GM23338 (cell line): ENCODE measurements at regions not wholly inside any gene's neighbourhood (a gene's known extent, or its start where the extent isn't known, plus 50 kb on each side); places are given as distances from the start of the nearest gene placed in this dataset.
"Not testable (repeated sequence)": the region's sequence is repeated elsewhere in the genome, so short reads cannot be mapped to it uniquely, and the experiment has no call there.

Experiments
- ATAC-seq: fragments of 200-7000 bp; cut with Tn5 transposase; 3 replicates; pipeline ENCODE4 v1.9.1; 2020
- DNase-seq: peaks from one replicate; pipeline ENCODE4 v3.0.0-alpha.2; 2015; ENCODE audit warnings: low spot score
- H2AFZ ChIP-seq: fragments of 200-600 bp; sonication (generic); 2 replicates; pipeline ENCODE4 v1.8.0; 2016; ENCODE audit warnings: antibody characterized with exemption, mild to moderate bottlenecking, moderate library complexity
- H3F3A ChIP-seq: fragments of 200-600 bp; sonication (generic); replicated peaks from 2 replicates; pipeline ENCODE4 v1.8.0; 2017; ENCODE audit warnings: antibody characterized with exemption, mixed run types, low read depth
- H3K27ac ChIP-seq: fragments of 200-600 bp; sonication (generic); 2 replicates; pipeline ENCODE4 v1.6.1; 2016; ENCODE audit warnings: low read depth
- H3K27me3 ChIP-seq: fragments of 200-600 bp; sonication (generic); 2 replicates; pipeline ENCODE4 v1.8.0; 2016; ENCODE audit warnings: mild to moderate bottlenecking, mixed run types, moderate library complexity; ENCODE audit not compliant: insufficient read depth
- H3K36me3 ChIP-seq: fragments of 200-600 bp; sonication (generic); 2 replicates; pipeline ENCODE4 v1.8.0; 2016; ENCODE audit warnings: mild to moderate bottlenecking; ENCODE audit not compliant: insufficient read depth
- H3K4me1 ChIP-seq: fragments of 200-600 bp; sonication (generic); 2 replicates; pipeline ENCODE4 v1.8.0; 2016; ENCODE audit warnings: mild to moderate bottlenecking, moderate library complexity; ENCODE audit not compliant: insufficient read depth
- H3K4me2 ChIP-seq: fragments of 200-600 bp; sonication (generic); 2 replicates; pipeline ENCODE4 v1.7.1; 2017; ENCODE audit warnings: mixed run types
- H3K4me3 ChIP-seq: fragments of 200-600 bp; sonication (generic); 2 replicates; pipeline ENCODE4 v1.6.1; 2016; ENCODE audit warnings: mixed run types
- H3K79me2 ChIP-seq: fragments of 200-600 bp; sonication (generic); replicated peaks from 2 replicates; pipeline ENCODE4 v1.8.0; 2017; ENCODE audit warnings: mild to moderate bottlenecking; ENCODE audit not compliant: insufficient read depth
- H3K9me2 ChIP-seq: fragments of 200-600 bp; sonication (generic); 2 replicates; pipeline ENCODE4 v1.8.0; 2017; ENCODE audit not compliant: insufficient read depth
- H4K20me1 ChIP-seq: fragments of 200-600 bp; sonication (generic); replicated peaks from 2 replicates; pipeline ENCODE4 v1.8.0; 2017; ENCODE audit warnings: mild to moderate bottlenecking; ENCODE audit not compliant: insufficient read depth
- H3K27ac Mint-ChIP-seq: 2 replicates; pipeline ENCODE4 v1.8.0; 2020; ENCODE audit warnings: inconsistent platforms, mild to moderate bottlenecking, moderate library complexity, mixed read lengths
- H3K27me3 Mint-ChIP-seq: 3 replicates; pipeline ENCODE4 v1.8.0; 2022; ENCODE audit warnings: low read depth, mild to moderate bottlenecking, moderate library complexity, mixed read lengths, inconsistent platforms; ENCODE audit not compliant: insufficient read depth, poor library complexity
- H3K36me3 Mint-ChIP-seq: 3 replicates; pipeline ENCODE4 v1.8.0; 2021; ENCODE audit warnings: low read depth, mild to moderate bottlenecking, inconsistent platforms, moderate library complexity, mixed read lengths
- H3K4me1 Mint-ChIP-seq: 3 replicates; pipeline ENCODE4 v1.8.0; 2020; ENCODE audit warnings: mild to moderate bottlenecking, inconsistent platforms, mixed read lengths
- H3K4me3 Mint-ChIP-seq: 3 replicates; pipeline ENCODE4 v1.8.0; 2021; ENCODE audit warnings: moderate library complexity, mild to moderate bottlenecking, inconsistent platforms, mixed read lengths
- H3K9me3 Mint-ChIP-seq: 3 replicates; pipeline ENCODE4 v1.8.0; 2020; ENCODE audit warnings: moderate library complexity, mild to moderate bottlenecking, inconsistent platforms, mixed read lengths
- CREB1 ChIP-seq: fragments of 250-450 bp; sonication (Bioruptor Pico); IDR thresholded peaks from 2 replicates; pipeline ENCODE4 v1.5.0; 2020; ENCODE audit warnings: low read depth, mild to moderate bottlenecking, moderate library complexity
- EZH2phosphoT487 ChIP-seq: fragments of 200-600 bp; sonication (generic); IDR thresholded peaks from one replicate; pipeline ENCODE4 v1.8.1; 2018; ENCODE audit warnings: antibody characterized with exemption; ENCODE audit not compliant: unreplicated experiment
- TF ChIP-seq, protein P1 (sequence below), 2 experiments: fragments of 200-600 bp in 1 of 2; sonication (generic) in 1 of 2; conservative IDR thresholded peaks; 2 replicates each; pipeline versions ENCODE4 v1.5.1 to v1.6.1; 2016 to 2017; ENCODE audit warnings: antibody characterized with exemption in 2 of 2, low read depth in 2 of 2, mild to moderate bottlenecking in 2 of 2, moderate library complexity in 1 of 2
- TF ChIP-seq, protein P2 (sequence below): fragments of 250-450 bp; sonication (Bioruptor Pico); IDR thresholded peaks from 2 replicates; pipeline ENCODE4 v1.5.0; 2020; ENCODE audit warnings: mild to moderate bottlenecking, moderate library complexity

DNA sequence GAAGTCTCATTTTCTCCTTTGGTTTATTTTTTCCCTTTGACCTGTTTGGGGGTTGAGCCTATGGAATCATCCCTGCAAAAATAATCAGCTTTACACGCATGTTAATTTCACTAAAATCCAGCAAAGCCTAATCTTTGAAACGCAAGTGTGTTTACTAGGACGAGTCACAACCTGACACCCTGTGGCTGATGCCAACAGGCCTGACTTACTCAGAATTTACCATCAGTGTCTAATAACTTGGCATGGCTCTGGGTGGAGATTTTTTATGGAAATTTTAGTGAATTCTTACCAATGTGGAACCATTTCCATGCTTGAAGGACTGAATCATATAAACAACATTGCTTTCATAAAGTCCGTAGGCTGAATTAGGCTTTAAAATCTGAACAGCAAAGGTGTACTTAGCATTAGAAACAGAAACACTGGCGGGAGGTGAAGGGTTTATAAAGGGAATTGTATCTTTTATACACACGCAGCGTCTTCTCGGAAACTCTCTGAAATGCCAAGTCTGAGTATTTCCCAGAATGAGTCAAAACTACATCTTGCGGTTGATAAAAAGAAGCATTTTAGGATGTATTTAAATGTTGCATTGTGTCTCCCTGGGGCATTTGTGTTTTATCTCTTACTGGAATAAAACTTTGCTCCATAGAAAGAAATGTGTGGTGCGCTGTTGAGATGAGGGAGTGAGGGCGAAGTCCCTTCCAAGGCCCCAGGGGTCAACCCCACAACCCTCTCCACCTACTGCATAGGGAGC lies 81.2 kb downstream of the DACT2 start:
- H3K27ac ChIP-seq, result no peak overlapping the region
- no peaks in the 10 kb centered on the region for H3K9me2 ChIP-seq
- no peak overlapping the region for H3K4me3 ChIP-seq
- H3K36me3 ChIP-seq, result no peaks in the 10 kb centered on the region
- H2AFZ ChIP-seq, result no peak overlapping the region
- no peak overlapping the region for H3K4me3 Mint-ChIP-seq
- H3K4me2 ChIP-seq, result no peak overlapping the region
- peaks cover 3% of the 10 kb centered on the region; the same call in 1 of the 3 replicates for H3K9me3 Mint-ChIP-seq
- H3K36me3 Mint-ChIP-seq, result no peaks in the 10 kb centered on the region
- no peaks in the 10 kb centered on the region for H3F3A ChIP-seq
- H3K79me2 ChIP-seq, result no peaks in the 10 kb centered on the region
- H3K4me1 ChIP-seq, result no peaks in the 10 kb centered on the region
- peaks cover 9% of the 10 kb centered on the region for H3K4me1 Mint-ChIP-seq
- TF ChIP-seq EZH2phosphoT487 (no peak), CREB1 (no peak)
- TF ChIP-seq, protein P1, sequence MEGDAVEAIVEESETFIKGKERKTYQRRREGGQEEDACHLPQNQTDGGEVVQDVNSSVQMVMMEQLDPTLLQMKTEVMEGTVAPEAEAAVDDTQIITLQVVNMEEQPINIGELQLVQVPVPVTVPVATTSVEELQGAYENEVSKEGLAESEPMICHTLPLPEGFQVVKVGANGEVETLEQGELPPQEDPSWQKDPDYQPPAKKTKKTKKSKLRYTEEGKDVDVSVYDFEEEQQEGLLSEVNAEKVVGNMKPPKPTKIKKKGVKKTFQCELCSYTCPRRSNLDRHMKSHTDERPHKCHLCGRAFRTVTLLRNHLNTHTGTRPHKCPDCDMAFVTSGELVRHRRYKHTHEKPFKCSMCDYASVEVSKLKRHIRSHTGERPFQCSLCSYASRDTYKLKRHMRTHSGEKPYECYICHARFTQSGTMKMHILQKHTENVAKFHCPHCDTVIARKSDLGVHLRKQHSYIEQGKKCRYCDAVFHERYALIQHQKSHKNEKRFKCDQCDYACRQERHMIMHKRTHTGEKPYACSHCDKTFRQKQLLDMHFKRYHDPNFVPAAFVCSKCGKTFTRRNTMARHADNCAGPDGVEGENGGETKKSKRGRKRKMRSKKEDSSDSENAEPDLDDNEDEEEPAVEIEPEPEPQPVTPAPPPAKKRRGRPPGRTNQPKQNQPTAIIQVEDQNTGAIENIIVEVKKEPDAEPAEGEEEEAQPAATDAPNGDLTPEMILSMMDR (conservative IDR thresholded peaks at IDR 0.05; ENCODE audit: low read depth in 2 of 2), result no peak
- H3K27ac Mint-ChIP-seq, result no peak overlapping the region
- DNase-seq, result no peak
- no peaks in the 10 kb centered on the region for H4K20me1 ChIP-seq
- ATAC-seq, result no peak
- H3K27me3 Mint-ChIP-seq, result peaks cover 10% of the 10 kb centered on the region
- H3K27me3 ChIP-seq, result no peaks in the 10 kb centered on the region

DNA sequence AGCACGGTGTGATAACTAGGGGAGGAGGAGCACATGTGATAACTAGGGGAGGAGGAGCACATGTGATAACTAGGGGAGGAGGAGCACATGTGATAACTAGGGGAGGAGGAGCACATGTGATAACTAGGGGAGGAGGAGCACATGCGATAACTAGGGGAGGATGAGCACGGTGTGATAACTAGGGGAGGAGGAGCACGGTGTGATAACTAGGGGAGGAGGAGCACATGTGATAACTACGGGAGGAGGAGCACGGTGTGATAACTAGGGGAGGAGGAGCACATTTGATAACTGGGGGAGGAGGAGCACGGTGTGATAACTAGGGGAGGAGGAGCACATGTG lies 85.7 kb downstream of the DACT2 start:
- not testable (repeated sequence) for H3K27me3 Mint-ChIP-seq, H3K27ac ChIP-seq

DNA sequence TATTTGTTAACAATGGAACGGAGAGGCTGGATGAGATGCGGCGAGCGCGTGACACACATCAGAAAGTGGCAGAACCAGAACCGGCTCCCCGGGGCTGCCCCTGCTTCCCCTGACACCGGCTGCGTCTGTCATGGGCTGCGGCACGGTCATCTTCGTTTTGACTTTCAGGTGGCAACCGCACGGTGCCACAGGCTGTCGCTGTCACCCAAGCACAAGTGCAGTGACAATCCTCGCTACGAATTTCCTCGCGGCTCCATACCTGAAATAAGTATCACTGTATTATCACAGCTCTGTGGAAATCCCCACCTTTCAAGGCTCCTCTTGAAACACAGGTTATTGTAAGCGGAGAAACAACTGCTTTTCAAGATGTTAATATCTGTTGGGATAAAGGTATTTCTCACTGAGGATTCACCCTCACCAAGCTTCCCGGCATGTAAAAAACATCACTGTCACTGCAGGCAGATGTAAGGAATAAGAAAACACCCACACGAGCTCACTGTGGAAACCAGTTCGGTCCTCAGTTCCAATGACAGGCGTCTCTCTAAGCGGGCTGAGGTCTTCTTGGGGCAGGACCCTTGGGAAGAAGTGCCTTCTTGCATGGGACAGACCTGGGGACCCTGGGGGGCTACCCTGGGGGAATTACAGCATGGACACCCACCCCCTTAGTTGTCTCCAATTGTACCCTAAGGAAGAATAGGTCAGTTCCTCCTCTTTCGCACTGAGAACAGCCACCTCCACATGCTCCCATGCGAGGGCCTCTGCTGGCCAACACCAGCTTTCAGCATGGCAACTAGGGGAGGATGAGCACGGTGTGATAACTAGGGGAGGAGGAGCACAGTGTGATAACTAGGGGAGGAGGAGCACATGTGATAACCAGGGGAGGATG lies 86.3 kb downstream of the DACT2 start:
- no peak for DNase-seq
- Histone ChIP-seq H4K20me1 (no peaks in the 10 kb centered on the region), H3K4me2 (no peak overlapping the region), H2AFZ (0 out of 2 replicates have a peak overlapping the region, but pooled peaks have one; percentile 38), H3K4me1 (no peaks in the 10 kb centered on the region), H3K27ac (no peak overlapping the region), H3F3A (no peaks in the 10 kb centered on the region), H3K4me3 (no peak overlapping the region), H3K36me3 (no peaks in the 10 kb centered on the region), H3K27me3 (no peaks in the 10 kb centered on the region), H3K79me2 (no peaks in the 10 kb centered on the region), H3K9me2 (no peaks in the 10 kb centered on the region)
- Mint-ChIP-seq H3K4me1 (peaks cover 15% of the 10 kb centered on the region), H3K9me3 (peaks cover 3% of the 10 kb centered on the region; the same call in 1 of the 3 replicates), H3K27ac (no peak overlapping the region), H3K27me3 (peaks cover 5% of the 10 kb centered on the region), H3K36me3 (no peaks in the 10 kb centered on the region), H3K4me3 (no peak overlapping the region)
- peak; percentile 46; the same call in 2 of the 3 replicates for ATAC-seq
- TF ChIP-seq, protein P2, sequence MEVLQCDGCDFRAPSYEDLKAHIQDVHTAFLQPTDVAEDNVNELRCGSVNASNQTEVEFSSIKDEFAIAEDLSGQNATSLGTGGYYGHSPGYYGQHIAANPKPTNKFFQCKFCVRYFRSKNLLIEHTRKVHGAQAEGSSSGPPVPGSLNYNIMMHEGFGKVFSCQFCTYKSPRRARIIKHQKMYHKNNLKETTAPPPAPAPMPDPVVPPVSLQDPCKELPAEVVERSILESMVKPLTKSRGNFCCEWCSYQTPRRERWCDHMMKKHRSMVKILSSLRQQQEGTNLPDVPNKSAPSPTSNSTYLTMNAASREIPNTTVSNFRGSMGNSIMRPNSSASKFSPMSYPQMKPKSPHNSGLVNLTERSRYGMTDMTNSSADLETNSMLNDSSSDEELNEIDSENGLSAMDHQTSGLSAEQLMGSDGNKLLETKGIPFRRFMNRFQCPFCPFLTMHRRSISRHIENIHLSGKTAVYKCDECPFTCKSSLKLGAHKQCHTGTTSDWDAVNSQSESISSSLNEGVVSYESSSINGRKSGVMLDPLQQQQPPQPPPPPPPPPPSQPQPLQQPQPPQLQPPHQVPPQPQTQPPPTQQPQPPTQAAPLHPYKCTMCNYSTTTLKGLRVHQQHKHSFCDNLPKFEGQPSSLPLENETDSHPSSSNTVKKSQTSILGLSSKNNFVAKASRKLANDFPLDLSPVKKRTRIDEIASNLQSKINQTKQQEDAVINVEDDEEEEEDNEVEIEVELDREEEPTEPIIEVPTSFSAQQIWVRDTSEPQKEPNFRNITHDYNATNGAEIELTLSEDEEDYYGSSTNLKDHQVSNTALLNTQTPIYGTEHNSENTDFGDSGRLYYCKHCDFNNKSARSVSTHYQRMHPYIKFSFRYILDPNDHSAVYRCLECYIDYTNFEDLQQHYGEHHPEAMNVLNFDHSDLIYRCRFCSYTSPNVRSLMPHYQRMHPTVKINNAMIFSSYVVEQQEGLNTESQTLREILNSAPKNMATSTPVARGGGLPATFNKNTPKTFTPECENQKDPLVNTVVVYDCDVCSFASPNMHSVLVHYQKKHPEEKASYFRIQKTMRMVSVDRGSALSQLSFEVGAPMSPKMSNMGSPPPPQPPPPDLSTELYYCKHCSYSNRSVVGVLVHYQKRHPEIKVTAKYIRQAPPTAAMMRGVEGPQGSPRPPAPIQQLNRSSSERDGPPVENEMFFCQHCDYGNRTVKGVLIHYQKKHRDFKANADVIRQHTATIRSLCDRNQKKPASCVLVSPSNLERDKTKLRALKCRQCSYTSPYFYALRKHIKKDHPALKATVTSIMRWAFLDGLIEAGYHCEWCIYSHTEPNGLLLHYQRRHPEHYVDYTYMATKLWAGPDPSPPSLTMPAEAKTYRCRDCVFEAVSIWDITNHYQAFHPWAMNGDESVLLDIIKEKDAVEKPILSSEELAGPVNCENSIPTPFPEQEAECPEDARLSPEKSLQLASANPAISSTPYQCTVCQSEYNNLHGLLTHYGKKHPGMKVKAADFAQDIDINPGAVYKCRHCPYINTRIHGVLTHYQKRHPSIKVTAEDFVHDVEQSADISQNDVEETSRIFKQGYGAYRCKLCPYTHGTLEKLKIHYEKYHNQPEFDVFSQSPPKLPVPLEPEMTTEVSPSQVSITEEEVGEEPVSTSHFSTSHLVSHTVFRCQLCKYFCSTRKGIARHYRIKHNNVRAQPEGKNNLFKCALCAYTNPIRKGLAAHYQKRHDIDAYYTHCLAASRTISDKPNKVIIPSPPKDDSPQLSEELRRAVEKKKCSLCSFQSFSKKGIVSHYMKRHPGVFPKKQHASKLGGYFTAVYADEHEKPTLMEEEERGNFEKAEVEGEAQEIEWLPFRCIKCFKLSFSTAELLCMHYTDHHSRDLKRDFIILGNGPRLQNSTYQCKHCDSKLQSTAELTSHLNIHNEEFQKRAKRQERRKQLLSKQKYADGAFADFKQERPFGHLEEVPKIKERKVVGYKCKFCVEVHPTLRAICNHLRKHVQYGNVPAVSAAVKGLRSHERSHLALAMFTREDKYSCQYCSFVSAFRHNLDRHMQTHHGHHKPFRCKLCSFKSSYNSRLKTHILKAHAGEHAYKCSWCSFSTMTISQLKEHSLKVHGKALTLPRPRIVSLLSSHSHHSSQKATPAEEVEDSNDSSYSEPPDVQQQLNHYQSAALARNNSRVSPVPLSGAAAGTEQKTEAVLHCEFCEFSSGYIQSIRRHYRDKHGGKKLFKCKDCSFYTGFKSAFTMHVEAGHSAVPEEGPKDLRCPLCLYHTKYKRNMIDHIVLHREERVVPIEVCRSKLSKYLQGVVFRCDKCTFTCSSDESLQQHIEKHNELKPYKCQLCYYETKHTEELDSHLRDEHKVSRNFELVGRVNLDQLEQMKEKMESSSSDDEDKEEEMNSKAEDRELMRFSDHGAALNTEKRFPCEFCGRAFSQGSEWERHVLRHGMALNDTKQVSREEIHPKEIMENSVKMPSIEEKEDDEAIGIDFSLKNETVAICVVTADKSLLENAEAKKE (CRISPR knock-in tag), result no peak

More for the DNA sequence above, 85.7 kb downstream of the DACT2 start:
- not testable (repeated sequence) for H4K20me1 ChIP-seq, H3K4me2 ChIP-seq, H3K27me3 ChIP-seq, ATAC-seq, H3K36me3 ChIP-seq, H3F3A ChIP-seq, H3K4me3 Mint-ChIP-seq, H2AFZ ChIP-seq, H3K4me1 ChIP-seq, H3K36me3 Mint-ChIP-seq, H3K27ac Mint-ChIP-seq, H3K9me3 Mint-ChIP-seq, H3K9me2 ChIP-seq, DNase-seq, H3K4me3 ChIP-seq, H3K79me2 ChIP-seq
- peaks cover 15% of the 10 kb centered on the region for H3K4me1 Mint-ChIP-seq
